ENCODE measurements at regions not wholly inside any gene's neighbourhood (a gene's known extent, or its start where the extent isn't known, plus 50 kb on each side); places are given as distances from the start of the nearest gene placed in this dataset.
"Not testable (repeated sequence)": the region's sequence is repeated elsewhere in the genome, so short reads cannot be mapped to it uniquely, and the experiment has no call there.

DNA sequence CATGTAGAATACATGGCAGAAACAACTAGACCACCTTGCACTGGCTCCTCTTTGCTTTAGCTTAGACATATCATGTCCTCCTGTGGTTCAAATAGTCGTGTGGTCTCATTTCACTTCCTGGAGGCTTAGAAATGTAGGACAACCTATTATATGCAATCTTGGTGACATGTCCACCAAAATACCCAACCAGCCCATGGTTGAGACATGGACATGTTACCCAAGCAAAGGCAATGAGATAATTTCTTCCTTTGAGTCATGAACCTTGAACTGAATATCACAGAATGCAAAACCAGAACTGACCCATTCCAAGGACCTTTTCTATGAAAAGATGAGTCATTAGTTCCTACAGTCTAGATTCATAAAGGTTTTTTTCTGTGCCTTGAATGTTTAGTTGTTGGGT lies 309.0 kb upstream of the MDFIC2 start:
- FAIRE-seq: no peak

DNA sequence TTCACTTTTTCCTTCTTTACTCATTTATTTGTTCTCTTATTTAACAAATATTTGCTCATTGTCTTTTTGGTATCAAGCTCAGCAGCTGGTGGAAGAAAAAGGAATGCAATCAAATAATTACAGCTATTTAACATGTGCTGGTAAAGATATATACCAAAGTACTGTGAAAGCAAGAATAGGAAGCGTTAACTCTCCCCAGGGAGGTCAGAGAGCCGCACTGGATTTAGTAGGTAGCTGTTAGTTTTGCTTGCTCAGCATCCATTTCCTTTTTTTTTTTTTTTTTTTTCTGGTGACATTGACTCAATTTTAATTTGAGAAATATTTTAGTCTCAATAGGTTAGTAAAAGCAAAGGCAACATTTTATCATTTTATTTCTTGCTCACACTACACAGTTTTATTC lies 308.5 kb upstream of the MDFIC2 start:
- FAIRE-seq: no peak

DNA sequence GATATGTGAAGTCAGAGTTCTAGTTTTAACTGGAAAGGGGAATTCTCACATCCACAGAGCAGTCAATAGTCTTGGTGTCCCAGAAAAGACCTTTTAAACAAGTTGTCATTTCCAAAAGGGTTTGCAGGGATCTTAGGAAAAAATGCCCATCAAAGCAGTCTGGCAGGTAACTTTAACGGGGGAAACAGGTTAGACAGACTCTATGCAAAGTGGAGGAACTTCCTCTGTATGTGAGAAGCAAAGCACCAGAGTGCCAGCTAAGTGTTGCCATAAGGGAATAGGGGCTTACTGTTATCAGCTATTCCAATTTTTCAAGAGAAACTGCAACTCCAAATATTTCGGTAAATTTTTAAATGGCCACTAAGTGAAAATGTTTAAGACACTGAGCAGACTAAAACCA lies 307.9 kb upstream of the MDFIC2 start:
- no peak for FAIRE-seq

DNA sequence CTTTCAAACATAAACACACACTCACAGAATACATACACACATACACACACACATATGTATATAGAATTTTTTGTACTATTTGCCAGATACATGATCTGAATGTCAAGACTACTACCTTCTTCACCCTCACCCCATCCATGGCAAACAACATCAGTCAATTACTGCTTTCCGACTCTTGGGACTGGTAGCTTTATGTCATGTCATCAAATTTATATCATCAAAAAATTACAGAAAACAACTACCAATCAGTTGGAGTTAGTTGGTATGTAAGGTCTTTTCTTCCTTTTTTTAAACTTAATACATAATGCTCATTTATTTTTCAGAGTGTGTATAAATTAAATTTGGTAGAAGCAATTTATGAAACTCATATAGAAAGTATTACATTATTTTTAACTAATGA lies 305.7 kb upstream of the MDFIC2 start:
- no peak for FAIRE-seq

DNA sequence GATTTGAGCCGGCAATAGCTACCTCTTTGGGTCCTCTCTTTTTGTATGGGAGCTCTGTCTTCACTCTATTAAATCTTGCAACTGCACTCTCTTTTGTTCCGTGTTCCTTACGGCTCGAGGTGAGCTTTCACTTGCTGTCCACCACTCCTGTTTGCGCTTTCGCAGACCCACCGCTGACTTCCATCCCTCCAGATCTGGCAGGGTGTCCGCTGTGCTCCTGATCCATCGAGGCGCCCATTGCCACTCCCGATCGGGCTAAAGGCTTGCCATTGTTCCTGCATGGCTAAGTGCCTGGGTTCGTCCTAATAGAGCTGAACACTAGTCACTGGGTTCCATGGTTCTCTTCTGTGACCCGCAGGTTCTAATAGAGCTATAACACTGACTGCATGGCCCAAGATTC lies 304.9 kb upstream of the MDFIC2 start:
- not testable (repeated sequence) for FAIRE-seq

DNA sequence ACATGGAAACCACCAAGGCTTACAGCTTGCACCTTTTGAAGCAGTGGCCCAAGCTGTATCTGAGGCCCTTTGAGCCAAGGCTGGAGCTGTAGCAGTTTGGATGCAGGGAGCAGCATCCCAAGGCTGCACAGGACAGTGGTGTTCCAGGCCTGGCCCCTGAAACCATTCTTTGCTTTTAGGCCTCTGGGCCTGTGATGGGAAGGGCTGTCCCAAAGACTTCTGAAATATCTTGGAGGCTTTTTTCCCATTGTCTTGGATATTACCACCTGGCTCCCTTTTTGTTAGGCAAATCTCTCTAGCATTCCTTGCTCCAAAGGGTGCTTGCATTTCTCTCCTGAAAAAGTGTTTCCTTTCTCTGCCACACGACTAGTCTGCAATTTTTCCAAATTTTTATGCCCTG lies 302.8 kb upstream of the MDFIC2 start:
- no peak for FAIRE-seq

DNA sequence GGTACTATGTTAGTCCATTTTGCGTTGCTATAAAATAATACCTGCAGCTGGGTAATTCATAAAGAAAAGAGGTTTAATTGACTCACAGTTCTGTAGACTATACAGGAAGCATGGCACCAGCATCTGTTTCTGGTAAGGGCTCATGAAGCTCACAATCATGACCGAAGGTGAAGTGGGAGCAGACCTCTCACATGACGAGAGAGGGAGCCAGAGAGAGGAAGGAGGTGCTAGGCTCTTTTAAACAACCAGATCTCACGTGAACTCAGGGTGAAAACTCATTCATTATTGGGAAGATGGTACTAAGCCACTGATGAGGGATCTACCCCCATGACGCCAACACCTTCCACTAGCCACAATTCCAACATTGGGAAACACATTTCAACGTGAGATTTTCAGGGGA lies 301.7 kb upstream of the MDFIC2 start:
- FAIRE-seq: no peak

DNA sequence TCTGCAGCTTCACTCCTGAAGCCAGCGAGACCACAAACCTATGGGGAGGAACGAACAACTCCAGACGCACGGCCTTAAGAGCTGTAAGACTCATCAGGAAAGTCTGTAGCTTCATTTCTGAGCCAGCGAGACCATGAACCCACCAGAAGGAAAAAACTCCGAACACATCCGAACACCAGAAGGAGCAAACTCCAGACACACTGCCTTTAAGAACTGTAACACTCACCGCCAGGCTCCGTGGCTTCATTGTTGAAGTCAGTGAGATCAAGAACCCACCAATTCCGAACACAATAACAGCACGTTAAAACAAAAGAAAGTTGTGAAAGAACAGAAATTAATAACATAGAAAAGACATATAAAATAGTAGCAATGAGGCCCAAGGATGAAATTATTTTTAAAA lies 300.5 kb upstream of the MDFIC2 start:
- no peak for FAIRE-seq

DNA sequence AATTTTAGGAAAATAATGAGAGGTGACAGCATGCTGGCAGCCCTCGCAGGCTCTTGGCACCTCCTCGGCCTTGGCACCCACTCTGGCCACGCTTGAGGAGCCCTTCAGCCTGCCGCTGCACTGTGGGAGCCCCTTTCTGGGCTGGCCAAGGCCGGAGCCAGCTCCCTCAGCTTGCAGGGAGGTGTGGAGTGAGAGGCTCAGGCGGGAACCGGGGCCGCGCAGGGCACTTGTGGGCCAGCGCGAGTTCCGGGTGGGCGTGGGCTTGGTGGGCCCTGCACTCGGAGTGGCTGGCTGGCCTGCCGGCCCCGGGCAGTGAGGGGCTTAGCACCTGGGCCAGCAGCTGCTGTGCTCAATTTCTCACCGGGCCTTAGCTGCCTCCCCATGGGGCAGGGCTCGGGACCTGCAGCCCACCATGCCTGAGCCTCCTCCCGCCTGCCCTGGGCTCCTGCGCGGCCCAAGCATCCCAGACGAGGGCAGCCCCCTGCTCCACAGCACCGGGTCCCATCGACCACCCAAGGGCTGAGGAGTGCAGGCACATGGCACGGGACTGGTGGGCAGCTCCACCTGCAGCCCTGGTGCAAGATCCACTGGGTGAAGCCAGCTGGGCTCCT lies 299.3 kb upstream of the MDFIC2 start:
- not testable (repeated sequence) for FAIRE-seq

DNA sequence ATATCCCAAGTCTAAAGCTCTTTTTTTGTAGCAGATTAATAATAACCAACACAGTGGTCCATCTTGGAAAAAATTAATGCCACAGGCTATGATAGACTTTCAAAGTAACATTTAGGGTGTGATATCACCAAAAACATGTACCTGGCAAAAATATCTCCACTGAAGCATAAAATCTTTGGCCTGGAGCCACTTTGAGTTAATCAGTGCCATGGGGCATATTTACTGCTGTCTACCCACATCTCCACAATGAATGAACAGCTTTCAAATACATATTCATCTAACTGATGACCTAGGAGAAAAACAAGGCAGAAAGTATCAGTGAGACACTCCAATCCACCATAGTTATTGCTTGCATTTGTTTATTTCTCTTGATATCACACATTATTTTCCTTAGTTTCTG lies 296.0 kb upstream of the MDFIC2 start:
- no peak for FAIRE-seq

DNA sequence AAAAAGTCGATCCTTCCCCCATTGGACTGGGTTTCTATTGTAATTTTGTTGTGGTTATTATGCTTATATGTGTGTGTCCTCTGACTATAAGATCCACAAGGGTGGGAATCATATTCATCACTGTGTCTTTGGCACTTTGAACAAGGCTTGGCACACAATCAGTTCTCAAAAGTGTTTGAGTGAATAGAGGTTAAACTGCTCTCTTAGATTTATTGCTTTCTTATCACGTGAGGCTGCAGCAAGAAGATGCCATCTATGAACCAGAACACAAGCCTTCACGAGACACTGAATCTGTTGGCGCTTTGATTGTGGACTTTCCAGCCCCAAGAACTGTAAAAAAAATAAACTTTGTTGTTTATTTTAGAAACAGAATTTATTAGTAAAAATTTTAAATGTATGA lies 295.0 kb upstream of the MDFIC2 start:
- no peak for FAIRE-seq

DNA sequence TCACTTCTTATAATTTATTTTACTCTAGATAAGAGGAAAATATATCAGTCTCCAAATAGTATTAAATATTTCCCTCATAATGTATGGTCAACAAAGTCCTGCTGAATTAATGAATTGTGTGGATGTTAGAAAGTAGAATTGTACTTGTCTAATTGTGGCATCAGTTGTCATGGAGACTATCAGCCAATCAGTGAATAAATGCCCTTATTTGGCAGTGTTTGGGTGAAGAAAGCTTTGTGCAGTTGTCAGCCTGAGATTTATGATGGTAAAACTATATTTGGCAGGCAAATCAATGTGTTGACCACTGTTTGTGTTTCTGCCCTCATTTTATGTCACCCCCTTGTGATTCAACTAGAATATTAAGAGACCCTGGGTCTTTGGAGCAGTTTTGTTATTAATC lies 293.6 kb upstream of the MDFIC2 start:
- no peak for FAIRE-seq

DNA sequence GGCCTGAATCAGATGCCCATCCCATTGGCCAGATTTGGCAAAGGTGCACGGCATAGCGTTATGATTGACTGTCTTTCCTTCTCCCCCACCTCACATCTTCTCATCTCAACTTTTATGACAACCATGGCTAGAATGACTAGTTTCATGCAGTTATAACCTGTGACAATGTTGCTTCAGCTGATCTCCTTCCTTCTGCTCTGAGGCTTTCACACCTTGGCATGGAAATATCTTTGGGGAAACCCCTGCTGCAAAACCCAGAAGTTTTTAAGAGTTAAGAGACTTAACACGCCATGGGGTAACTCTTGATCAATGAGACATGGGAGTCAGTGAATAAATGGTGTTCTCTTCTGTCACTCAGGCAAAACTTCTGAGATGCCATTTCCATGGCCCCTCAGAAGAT lies 290.7 kb upstream of the MDFIC2 start:
- no peak for FAIRE-seq

DNA sequence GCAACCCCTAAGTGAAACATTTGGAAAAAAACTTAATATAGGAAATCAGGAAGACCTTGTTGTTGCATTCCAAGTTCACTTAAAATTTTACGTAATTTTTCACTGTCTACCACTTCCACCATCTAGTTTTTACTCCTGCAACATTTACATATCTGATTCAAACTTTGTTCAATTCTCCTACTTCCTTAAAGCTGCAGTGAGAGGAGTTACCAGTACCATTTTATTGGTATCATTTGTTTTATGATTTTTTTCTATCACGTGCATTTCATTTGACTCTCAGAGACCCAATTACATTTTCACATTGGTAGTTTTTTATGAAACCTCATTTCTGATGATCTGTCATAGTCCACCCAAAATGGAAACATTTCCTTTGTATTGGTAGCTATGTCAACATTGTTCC lies 284.9 kb upstream of the MDFIC2 start:
- no peak for FAIRE-seq

DNA sequence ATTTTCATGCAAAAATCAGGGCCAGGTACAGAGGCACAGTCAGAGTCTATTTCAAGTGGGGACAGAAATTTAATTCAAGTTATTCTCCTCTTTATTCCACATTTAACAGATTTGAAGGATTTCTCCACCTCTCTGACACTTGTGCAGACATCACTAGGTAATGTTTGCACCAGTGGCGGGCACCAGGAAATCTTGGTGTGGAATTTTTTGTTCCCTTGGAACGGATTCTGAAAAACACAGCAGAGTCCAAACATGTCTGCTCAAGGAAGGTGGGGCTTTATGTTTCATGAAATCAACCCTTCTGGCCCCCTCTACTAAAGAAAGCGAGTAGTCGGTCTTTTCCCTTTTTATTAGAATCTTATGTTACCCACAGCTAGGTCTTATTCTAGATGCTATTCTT lies 271.2 kb upstream of the MDFIC2 start:
- no peak for FAIRE-seq

DNA sequence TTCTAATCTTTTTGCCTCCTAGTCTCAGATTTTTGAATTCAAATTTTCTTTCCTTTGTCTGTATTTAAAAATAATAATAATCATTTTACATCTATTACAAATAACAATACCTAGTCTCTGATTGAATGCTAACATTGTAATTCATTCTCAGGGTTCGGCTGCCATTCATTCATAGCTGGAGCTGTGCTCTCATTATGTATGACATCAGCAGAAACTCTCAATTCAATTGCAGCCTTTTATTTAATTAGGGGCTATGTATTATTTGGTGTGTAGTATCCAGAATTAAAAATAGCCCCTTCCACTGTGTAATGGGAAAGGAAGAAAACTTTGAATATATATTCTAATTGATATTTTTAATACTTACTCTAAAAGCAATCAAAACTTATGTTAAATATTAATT lies 270.4 kb upstream of the MDFIC2 start:
- no peak for FAIRE-seq

DNA sequence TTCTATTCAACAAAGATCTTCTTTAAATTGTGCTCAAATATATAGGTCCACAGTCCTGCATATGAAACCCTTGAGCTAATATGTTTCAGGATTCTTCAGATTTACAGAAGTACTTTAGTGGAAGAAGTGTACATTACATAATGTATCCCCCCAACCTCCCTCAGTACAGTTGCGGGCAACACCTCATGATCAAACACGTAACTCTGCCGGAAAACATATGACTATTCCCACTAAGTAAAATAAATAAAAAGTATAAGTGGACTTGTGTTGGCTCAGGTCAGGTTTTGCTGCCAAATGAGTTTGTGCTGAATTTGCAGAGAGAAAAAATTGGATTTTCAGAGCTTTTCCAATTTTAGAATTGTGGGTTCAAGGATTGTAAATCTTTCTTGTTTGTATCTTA lies 267.6 kb upstream of the MDFIC2 start:
- no peak for FAIRE-seq

DNA sequence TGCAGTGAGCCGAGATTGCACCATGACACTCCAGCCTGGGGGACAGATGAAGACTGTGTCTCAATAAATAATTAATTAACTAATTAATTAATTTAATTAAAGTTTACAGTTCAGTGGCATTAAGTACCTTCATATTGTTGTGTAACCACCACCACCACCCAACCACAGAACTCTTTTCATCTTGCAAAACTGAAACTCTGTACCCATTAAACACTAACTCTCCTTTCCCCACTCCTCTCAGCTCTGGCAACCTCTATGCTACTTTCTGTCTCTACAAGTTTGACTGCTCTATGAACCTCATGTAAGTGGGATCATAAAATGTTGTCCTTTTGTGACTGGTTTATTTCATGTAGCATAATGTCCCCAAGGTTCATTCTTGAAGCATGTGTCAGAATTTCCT lies 259.3 kb upstream of the MDFIC2 start:
- FAIRE-seq: no peak

DNA sequence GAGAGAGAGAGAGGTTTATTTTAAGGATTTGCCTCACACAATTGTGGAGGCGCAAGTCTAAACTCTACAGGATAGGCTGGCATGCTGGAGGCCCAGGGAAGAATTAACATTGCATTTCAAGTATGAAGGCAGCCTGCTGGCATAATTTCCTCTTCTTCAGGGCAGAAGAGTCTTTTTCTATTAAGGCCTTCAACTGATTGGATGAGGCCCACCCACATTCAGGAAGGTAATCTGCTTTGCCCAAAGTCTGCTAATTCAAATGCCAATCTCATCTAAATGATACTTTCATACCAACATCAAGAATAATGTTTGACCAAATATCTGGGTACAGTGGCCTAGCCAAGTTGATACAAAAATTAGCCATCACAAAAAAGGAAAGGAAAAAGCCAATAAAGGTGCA lies 258.1 kb upstream of the MDFIC2 start:
- no peak for FAIRE-seq

DNA sequence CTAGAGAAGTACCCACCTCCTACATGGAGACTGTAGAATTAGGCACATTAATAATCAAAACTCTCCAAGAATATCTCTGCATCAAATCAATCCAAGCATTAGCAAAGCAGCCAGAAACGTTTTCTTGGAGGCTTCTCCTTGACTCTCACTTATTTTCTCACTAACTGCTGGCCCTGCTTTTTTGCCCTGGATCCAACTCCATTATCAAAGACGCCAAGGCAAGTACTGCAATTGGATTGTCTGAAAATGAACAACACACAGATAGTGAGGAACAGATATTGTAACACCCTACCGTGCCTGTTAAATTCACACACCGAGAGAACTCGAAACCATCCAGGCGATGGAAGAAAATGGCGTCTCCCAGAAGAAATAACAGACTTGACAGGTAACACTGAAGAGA lies 256.2 kb upstream of the MDFIC2 start:
- FAIRE-seq: no peak

DNA sequence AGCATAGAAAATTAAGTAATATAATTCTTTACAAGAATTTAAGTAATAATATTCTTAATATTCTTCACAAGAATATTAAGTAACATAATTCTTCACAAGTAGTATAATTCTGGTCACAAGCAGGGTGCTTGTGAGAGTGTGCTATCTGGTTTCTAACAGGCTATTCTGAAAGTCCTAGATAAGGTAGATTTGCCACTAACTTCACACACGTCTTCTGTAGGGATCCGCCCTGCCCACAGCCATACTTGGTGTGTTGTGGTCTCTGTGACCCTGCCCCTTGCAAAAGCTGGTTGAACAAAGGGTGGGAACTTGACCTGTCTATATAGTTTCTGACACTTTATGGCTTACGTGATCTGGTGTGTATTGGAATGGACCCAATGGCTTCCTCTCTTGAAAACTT lies 253.4 kb upstream of the MDFIC2 start:
- no peak for FAIRE-seq

DNA sequence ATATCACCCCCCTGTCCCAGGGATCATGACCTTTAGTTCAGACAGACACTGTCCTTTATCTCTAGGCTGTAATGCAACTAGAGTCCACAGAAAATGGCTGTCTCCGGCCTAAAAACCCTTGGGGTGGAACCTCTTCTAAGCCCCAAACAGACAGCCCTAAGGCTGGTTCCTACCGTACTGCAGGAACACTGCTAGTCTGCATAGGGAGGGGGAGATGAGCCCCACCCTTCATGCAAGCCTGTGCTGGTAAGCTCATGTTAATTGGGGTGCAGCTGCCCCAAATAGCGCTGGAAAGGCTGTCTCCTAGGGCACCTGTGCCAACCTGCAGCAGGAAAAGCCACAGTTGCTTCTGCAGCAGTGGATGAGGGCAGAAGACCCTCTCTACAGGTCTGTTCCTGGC lies 252.1 kb upstream of the MDFIC2 start:
- FAIRE-seq: no peak

DNA sequence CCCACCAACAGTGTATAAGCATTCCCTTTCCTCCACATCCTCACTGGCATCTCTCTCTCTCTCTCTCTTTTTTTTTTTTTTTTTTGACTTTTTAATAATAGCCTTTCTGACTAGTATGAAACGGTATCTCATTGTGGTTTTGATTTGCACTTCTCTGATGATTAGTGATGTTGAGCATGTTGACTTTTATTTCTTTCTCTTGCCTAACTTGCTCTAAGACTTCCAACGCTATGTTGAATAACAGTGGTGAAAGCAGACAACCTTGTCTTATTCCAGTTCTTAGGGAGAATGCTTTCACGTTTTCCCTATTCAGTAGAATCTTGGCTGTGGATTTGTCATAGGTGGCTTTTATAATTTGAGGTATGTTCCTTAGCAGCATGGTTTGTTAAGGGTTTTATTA lies 249.4 kb upstream of the MDFIC2 start:
- FAIRE-seq: no peak

DNA sequence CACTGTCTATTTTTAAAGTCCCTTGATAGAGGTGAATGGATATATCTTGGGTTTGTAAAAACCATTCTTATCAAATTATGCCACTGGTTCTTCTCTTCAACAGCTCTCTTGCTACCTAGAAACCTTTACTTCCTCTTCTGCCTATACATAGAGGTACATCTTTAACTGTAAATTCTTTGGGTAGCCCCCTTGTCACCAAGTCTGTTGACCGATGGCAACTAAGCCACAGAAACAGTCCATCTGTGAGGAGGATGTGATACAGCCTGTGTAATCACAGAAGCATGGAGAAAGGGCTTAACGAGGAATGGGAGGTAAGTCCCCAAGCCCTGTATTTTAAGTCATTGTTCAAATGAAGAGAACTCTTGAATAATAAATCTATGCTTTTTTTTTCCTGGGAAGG lies 246.5 kb upstream of the MDFIC2 start:
- no peak for FAIRE-seq

DNA sequence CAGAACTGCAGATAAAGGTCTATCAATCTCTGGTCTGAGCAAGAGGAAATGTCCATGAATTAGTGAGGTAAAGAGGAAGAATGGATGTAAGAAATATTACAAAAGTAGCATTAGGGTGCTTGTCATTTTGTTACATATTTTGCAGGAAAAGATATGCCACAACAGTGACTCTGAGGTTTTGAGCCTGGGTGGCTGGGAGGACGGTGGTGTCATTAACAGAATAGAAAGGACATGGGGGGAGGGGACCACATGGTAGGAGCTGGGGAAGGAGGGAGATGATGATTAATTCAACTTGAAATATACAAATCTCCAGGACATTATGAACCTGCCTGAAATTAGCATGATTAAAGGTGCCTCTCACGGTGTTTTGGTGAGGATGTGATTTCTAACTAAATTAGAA lies 245.5 kb upstream of the MDFIC2 start:
- FAIRE-seq: no peak

DNA sequence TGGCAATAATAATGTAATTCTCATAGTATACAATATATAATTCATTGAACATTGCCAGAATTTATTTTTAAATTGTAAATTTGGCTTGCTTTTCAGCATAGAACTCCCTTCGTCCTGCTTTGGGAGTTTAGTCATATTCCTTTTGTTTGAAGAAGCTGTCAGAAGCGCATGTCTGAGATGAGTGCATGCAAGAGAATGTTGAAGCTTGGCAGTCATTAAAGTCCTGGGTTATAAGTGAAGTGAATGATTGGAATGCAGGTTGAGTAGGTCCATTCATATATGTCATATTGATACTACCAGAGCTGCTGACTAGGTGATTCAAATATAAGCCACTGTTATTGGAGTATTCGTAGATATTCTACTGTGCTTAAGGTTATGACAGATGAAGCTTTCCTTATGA lies 243.6 kb upstream of the MDFIC2 start:
- FAIRE-seq: no peak
